ENCODE measurements at regions not wholly inside any gene's neighbourhood (a gene's known extent, or its start where the extent isn't known, plus 50 kb on each side); places are given as distances from the start of the nearest gene placed in this dataset.

DNA sequence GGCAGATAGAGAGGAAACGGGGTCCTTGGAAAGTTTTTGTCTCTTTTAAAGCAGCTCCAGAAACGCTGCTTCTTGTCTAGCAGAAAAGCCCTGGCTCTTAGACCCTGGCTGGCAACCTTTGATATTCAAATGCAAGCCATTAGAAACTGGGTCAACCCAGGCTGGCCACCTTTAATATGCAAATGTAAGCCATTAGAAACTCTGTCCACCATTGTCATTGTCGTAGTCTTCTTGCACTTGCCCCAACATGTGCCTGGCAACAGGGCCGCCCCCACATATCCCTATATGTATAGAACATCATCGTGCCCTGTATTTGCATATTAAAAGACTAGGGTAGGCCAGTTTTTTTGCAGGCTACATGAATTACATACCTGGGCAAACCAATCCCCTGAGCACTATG lies 621.3 kb upstream of the DPP6 start:
- TF ChIP-seq CTCF (IDR thresholded peaks at IDR 0.05) (no peak), POLR2A (IDR thresholded peaks at IDR 0.05) (no peak)
- Histone ChIP-seq H3K27me3 (no peaks in the 10 kb centered on the region), H3K36me3 (no peaks in the 10 kb centered on the region), H3K9me3 (no peaks in the 10 kb centered on the region), H3K4me3 (replicated peaks in 1 of 3) (no peak overlapping the region), H3K27ac (no peak overlapping the region), H3K4me1 (no peaks in the 10 kb centered on the region)
- 67 to 68% methylated on average over 5 of the region's 5 CpGs for WGBS, 2 donors
- DNase-seq = no peak
- intact Hi-C loops (cut with DNase I) = no loop called here

DNA sequence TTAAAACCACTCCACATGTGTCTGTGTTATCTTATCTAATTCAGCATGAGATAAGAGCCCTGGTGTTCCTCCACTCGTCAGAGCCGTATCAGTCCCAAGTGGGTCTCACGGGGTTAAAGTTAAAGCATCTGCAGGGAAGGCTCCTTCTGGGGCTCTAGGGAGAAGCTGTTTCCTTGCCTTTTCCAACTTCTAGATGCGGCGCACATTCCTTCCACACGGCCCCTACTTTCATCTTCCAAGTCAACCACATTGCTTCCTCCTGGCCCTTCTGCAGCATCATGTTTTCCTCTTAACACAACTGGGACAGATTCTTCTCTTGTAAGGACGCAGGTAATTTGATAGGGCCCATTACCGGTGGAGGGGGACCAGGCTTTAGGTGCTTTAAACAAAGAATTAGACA lies 620.1 kb upstream of the DPP6 start:
- Histone ChIP-seq H3K27me3 (no peaks in the 10 kb centered on the region), H3K36me3 (no peaks in the 10 kb centered on the region), H3K27ac (no peak overlapping the region), H3K4me3 (replicated peaks in 1 of 3) (no peak overlapping the region), H3K9me3 (no peaks in the 10 kb centered on the region), H3K4me1 (no peaks in the 10 kb centered on the region)
- intact Hi-C loops (cut with DNase I) = no loop called here
- peak; percentile 3 to 20 for DNase-seq
- peak in 1 of 6 experiments; percentile 15 for TF ChIP-seq CTCF (IDR thresholded peaks at IDR 0.05)
- no peak for TF ChIP-seq POLR2A (IDR thresholded peaks at IDR 0.05)
- 14 to 23% methylated on average over 8 of the region's 8 CpGs for WGBS, 2 donors

DNA sequence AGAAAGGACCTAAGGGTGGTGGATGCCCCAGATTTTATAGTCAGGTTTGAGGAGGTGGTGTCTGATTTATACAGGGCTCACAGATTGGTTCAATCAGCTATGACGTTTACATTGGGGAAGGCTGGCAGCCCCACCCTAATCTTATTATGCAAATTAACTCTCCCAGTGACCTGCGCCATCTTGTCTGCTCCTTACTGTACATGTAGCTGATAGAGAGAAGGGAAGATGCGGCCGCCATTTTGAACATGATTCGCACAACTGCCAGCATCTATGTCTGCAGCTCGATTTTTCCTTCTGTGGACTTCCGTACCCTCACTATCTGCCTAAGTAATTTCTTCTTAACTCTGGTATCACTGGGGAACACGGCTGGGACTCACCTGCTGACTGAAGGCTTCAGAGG lies 619.0 kb upstream of the DPP6 start:
- H3K4me1 ChIP-seq = no peaks in the 10 kb centered on the region
- WGBS, 2 donors = 88 to 90% methylated on average over 8 of the region's 8 CpGs
- H3K4me3 ChIP-seq (replicated peaks in 1 of 3) = no peak overlapping the region
- H3K27ac ChIP-seq = no peak overlapping the region
- intact Hi-C loops (cut with DNase I) = no loop called here
- H3K36me3 ChIP-seq = no peaks in the 10 kb centered on the region
- H3K27me3 ChIP-seq = no peaks in the 10 kb centered on the region
- no peaks in the 10 kb centered on the region for H3K9me3 ChIP-seq
- DNase-seq = no peak
- TF ChIP-seq POLR2A (IDR thresholded peaks at IDR 0.05) (no peak), CTCF (IDR thresholded peaks at IDR 0.05) (no peak)

GRCh38 chr7:153440715-153441114 lies 611.5 kb upstream of the DPP6 start:
- Histone ChIP-seq H3K27me3 (no peaks in the 10 kb centered on the region), H3K27ac (no peak overlapping the region), H3K4me1 (no peaks in the 10 kb centered on the region), H3K4me3 (replicated peaks in 1 of 3) (no peak overlapping the region), H3K36me3 (no peaks in the 10 kb centered on the region), H3K9me3 (no peaks in the 10 kb centered on the region)
- intact Hi-C loops (cut with DNase I) = no loop called here
- DNase-seq = no peak
- TF ChIP-seq CTCF (IDR thresholded peaks at IDR 0.05) (no peak), POLR2A (IDR thresholded peaks at IDR 0.05) (no peak)
- WGBS, 2 donors = 65 to 67% methylated on average over 5 of the region's 5 CpGs

DNA sequence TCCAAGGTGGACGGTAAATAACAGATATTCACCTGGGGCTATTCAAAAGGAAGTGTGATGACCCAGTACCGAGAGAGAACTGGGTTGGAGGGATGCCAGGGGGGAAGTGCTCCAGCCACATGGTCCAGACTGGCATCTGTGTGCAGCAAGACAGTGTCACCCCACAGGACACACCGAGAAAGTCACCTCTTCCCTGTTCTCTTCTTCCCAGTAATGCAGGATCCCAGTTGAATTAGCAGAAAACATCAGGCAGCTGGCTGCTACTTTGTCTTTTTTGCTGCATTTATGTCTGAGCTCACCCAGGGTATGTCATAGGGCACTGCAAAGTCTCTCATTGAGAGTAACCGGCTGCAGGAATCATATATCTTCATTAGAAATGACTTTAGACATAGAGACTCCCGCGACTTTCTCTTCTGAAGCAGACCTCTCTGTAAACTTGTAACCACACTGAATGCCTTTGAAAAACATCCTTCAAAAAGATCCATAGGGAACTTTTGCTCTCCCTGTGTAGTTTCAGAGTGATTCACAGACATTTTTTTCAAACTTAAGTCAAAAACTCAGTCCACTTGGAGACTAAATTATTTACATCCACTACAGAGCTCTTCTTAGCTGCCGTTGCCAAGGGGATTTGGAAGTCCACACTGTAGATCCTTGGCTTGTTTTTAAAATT lies 609.0 kb upstream of the DPP6 start:
- Histone ChIP-seq H3K36me3 (no peaks in the 10 kb centered on the region), H3K4me1 (no peaks in the 10 kb centered on the region), H3K27me3 (no peaks in the 10 kb centered on the region), H3K9me3 (no peaks in the 10 kb centered on the region), H3K4me3 (replicated peaks in 1 of 3) (no peak overlapping the region), H3K27ac (no peak overlapping the region)
- no peak for TF ChIP-seq POLR2A (IDR thresholded peaks at IDR 0.05)
- no peak for TF ChIP-seq CTCF (IDR thresholded peaks at IDR 0.05)
- 51 to 61% methylated on average over 7 of the region's 7 CpGs for WGBS, 2 donors
- intact Hi-C loops (cut with DNase I) = no loop called here
- DNase-seq = no peak

Measured in thyroid gland (tissue), 4 donors.